IPS-15b (cell line): ENCODE measurements at regions not wholly inside any gene's neighbourhood (a gene's known extent, or its start where the extent isn't known, plus 50 kb on each side); places are given as distances from the start of the nearest gene placed in this dataset.

Experiments used
- H3K27me3 ChIP-seq: one replicate; pipeline ENCODE4 v1.6.1; 2013; ENCODE audit warnings: low read length; ENCODE audit not compliant: control insufficient read depth, insufficient read depth
- H3K36me3 ChIP-seq: one replicate; pipeline ENCODE4 v1.6.1; 2013; ENCODE audit warnings: low read length; ENCODE audit not compliant: control insufficient read depth, insufficient read depth
- H3K4me1 ChIP-seq: one replicate; pipeline ENCODE4 v1.6.1; 2013; ENCODE audit warnings: mild to moderate bottlenecking, low read length; ENCODE audit not compliant: control insufficient read depth, insufficient read depth
- H3K4me3 ChIP-seq: one replicate; pipeline ENCODE4 v1.5.1; 2013; ENCODE audit warnings: low read depth, low read length
- H3K9ac ChIP-seq: one replicate; pipeline ENCODE4 v1.6.1; 2013; ENCODE audit warnings: low read depth, mild to moderate bottlenecking, low read length
- H3K9me3 ChIP-seq: one replicate; pipeline ENCODE4 v1.6.1; 2013; ENCODE audit warnings: mild to moderate bottlenecking, low read length; ENCODE audit not compliant: control insufficient read depth, insufficient read depth

DNA sequence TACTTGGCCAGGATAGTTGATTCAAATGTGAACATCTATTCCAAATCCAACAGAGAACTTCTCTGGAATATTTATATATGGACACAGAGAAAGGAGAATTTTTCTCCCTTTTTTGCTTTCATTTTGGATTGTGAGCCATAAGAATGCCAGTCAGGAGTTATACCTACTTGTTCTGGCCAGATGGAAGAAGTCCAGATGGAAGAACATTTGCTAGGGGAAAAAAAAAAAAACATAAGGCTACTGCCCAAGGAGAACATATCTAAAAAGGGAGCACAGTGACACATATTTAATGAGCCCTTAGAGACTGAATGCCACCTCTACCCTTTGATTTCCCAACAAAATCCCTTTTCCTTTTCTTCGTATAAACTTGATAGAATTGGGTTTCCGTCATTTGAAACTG is 61.7 kb upstream of the PPP2R2B start:
- Histone ChIP-seq H3K4me3 (no peak overlapping the region), H3K9ac (no peak overlapping the region), H3K4me1 (peaks cover 7% of the 10 kb centered on the region), H3K36me3 (no peaks in the 10 kb centered on the region), H3K9me3 (no peaks in the 10 kb centered on the region), H3K27me3 (no peaks in the 10 kb centered on the region)

DNA sequence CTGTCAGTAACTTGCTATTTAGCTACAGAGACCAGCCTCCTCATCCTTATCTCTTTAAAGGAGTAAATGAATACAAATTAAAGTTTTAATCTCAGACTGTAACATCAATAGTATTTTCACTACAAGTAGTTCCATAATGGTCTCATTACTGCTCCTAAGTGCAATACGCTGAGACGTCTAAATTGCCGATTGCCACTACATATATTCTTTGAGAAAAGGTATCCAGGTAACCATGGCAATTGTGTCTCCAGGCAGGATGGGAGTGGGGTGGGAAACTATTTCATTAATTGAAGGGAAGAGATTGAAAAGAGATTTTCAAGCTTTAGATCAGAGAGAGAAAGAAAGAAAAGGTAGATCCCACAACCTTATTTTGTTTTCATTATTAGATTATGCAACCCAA is 65.5 kb upstream of the PPP2R2B start:
- no peaks in the 10 kb centered on the region for H3K9me3 ChIP-seq

DNA sequence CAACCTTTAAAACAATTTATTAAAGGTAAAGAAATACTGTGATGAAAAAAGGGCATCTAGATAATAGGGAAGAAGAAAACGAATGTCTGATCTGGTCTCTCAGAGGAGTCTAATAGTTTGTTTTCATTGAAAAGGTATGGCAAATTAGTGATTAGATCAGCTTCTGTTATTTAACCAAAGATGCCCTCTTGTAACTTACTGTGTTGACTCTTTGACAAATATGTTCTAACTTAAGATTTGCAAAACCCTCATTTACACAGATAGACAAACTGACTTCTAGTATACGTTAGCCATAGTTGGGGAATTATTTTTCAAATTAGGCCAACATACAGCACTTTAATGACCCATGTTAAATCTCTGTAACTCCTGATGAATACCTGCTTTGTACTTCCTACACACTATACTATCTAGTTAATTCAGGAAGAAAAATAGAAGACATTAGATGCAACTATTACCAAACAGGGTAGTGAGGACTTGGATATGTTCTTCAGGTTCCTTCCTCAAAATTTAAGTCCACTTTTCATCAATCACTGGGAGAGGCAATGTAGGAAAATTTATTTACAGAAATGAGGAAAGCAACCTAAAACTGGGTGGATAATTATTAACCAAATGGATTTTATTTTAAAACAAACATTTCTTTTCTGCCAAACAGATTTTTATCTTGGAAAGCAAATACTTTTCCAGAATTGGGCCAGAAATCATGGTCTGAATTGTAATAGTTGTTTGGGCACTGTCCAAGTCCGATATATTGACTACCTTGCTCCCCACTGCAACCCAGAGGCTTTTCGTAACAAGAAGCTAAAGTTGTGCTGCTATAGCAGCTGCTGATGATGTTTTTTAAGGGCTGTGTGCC is 66.4 kb upstream of the PPP2R2B start:
- no peaks in the 10 kb centered on the region for H3K4me1 ChIP-seq
- no peaks in the 10 kb centered on the region for H3K9me3 ChIP-seq
- H3K4me3 ChIP-seq: no peak overlapping the region
- no peak overlapping the region for H3K9ac ChIP-seq
- H3K27me3 ChIP-seq: no peaks in the 10 kb centered on the region
- no peaks in the 10 kb centered on the region for H3K36me3 ChIP-seq

More for the DNA sequence above, 65.5 kb upstream of the PPP2R2B start:
- Histone ChIP-seq H3K4me1 (no peaks in the 10 kb centered on the region), H3K27me3 (no peaks in the 10 kb centered on the region), H3K4me3 (no peak overlapping the region), H3K9ac (no peak overlapping the region), H3K36me3 (no peaks in the 10 kb centered on the region)

DNA sequence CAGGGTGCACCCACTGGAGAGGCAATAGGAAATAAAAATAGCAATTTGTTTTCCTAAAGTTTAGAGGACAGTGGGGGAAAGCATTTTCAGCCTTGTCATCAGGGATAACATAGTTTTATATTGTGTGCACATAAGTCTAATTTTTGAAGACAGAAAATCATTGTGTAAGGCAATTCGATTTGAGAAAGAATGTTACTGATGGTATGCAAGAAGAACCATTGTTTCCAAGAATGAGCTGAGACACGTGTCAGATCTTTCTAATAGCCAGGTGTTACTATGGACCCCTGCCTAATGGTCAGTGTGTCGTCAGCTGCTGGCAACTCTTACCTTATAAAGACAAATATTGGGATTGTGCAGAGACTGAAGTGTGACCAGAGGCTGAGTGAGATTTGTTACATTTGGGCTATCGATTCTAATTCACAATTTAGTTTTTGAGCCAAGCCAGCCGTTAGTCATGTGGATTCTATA is 67.1 kb upstream of the PPP2R2B start:
- no peaks in the 10 kb centered on the region for H3K4me1 ChIP-seq
- no peak overlapping the region for H3K4me3 ChIP-seq
- no peaks in the 10 kb centered on the region for H3K27me3 ChIP-seq
- no peaks in the 10 kb centered on the region for H3K36me3 ChIP-seq
- H3K9ac ChIP-seq: no peak overlapping the region
- H3K9me3 ChIP-seq: no peaks in the 10 kb centered on the region

DNA sequence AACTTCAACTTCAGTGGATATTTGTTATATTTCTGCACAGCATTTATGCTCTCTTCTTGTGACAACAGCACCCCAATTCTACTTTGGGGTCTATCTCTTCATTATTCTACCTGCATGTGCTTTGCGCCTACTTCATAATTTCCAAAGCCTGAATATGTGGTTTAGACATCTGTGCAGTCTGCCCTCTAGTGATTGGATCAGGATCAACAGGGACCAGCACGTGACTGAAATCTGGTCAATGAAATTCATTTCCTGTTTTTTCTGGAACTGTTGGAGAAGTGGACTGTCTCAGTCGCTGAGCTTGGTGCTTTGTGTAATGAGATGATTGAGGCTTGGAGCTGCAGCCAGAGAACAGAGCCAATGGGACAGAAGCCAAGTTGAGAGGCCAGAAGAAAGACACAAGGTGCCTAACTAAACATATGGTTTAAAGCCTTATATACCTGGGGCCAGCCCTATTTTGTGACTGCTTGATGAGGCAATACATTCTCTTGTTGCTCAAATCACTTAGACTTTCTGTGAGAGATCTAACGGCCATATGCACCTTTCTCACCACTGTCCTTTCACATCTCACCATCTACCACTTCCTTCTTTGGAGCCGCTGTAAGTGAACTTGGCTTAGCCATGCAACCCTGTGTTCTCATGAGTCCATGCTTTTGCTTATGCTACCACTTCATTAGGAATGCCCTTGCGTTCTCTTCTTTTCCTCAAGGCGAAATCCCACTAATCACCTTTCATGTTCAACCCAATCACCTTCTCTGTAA is 68.8 kb upstream of the PPP2R2B start:
- Histone ChIP-seq H3K9ac (no peak overlapping the region), H3K27me3 (no peaks in the 10 kb centered on the region), H3K36me3 (no peaks in the 10 kb centered on the region)

DNA sequence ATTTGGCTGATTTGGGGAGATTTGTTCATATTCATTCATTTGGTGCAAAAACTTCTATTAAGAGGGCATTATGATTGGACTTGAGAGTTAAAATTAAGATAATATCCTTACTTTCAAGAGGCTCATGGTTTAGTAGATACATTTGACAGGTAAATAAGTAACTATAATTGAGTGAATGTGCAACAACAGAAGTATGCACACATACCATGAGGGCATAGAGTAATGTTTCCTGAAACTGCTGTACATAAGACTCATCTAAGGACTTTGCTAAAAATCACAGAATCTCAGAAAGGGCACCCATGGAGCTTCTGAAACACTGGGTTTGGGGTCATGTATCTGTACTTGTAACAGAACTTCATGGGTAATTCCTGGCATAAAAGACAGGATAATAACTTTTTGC is 70.1 kb upstream of the PPP2R2B start:
- no peaks in the 10 kb centered on the region for H3K27me3 ChIP-seq
- H3K9ac ChIP-seq: no peak overlapping the region
- no peaks in the 10 kb centered on the region for H3K36me3 ChIP-seq
- H3K4me3 ChIP-seq: no peak overlapping the region
- peaks cover 7% of the 10 kb centered on the region for H3K4me1 ChIP-seq
- no peaks in the 10 kb centered on the region for H3K9me3 ChIP-seq

More for the DNA sequence above, 68.8 kb upstream of the PPP2R2B start:
- no peaks in the 10 kb centered on the region for H3K9me3 ChIP-seq
- H3K4me3 ChIP-seq: no peak overlapping the region
- peaks cover 2% of the 10 kb centered on the region for H3K4me1 ChIP-seq

DNA sequence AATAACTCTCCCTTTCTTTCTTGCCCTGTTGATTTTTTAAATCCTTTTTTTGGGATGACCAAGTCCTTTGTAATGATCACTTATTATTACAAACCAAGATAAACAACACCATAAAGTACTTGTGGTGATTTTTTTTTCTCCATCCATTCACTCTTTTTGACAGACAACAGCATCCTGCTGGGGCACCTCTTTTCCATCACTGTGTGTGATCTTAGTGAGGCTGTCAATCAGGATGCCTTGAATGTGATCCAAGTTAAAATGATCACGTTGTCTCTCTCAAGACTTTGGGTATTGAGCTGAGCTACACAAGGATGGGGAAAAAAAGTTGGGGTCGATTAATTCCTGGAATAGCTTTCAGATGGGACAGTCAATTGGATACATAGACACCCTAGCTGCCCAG is 73.6 kb upstream of the PPP2R2B start:
- H3K36me3 ChIP-seq: no peaks in the 10 kb centered on the region
- no peak overlapping the region for H3K9ac ChIP-seq

DNA sequence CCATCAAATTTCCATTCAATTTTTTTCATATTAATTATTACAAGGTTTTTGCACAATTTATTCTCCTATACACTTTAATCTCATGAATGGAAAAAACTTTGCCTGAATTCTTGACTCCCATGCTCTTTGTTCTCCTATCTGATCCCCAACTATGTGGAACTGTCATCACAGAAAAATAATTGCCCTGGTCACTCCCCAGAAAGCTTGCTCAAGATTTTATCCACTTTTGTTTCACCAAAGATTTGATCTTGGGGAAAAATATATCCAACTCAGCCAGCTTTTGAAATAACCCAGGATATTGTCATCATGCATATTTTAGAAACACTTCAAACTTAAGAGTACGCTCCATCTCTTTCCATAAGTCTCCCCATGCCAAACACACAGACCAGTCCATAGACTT is 77.7 kb upstream of the PPP2R2B start:
- H3K4me3 ChIP-seq: no peak overlapping the region
- no peaks in the 10 kb centered on the region for H3K36me3 ChIP-seq
- H3K9ac ChIP-seq: no peak overlapping the region
- peaks cover 7% of the 10 kb centered on the region for H3K4me1 ChIP-seq
- H3K27me3 ChIP-seq: no peaks in the 10 kb centered on the region
- H3K9me3 ChIP-seq: no peaks in the 10 kb centered on the region

More for the DNA sequence above, 73.6 kb upstream of the PPP2R2B start:
- no peaks in the 10 kb centered on the region for H3K9me3 ChIP-seq
- H3K4me1 ChIP-seq: peaks cover 7% of the 10 kb centered on the region
- H3K4me3 ChIP-seq: no peak overlapping the region
- no peaks in the 10 kb centered on the region for H3K27me3 ChIP-seq

DNA sequence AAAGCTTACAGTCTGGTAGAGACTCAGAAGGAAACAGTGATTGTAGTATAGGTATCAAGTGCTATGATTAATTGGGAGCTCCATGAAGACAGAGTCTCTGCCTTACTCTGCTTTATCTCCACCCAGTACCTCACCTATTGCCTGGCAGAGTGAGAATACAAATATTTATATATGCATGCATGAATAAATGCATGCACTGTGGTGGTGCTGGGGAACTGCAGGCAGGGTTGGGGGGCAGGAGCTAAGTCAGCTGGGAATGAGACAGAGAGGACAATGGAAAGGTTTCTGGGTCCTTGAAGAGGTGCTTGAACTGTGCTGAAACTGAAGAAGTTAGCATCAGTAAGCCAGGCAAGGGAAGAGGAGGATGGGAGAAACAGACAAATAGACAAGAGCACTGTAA is 80.8 kb upstream of the PPP2R2B start:
- no peaks in the 10 kb centered on the region for H3K4me1 ChIP-seq

DNA sequence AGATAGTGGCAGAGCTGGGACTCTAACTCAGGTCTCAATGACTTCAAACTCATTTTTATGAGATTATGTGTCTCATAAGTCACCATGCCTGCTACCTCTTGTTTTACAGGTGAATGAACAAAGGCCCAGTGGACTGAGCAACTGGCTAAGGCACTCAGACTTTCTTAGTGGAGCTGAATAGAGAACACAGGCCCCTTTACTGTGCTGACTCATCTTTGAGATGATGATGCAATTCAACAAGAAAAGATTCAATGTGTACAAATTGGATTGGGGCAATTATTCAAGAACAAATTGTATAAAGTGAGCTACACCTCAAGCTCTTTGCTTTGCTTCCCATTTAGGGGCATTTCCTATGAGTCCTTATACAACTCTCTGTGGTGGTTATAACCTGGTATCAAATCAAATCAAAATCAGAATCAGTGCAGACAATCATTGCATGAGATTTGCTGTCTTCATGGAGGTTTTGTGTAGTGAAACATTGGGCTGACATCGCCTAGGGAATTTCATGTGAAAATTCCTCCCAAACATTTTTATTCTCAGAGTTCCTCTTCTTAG is 84.3 kb upstream of the PPP2R2B start:
- H3K36me3 ChIP-seq: no peaks in the 10 kb centered on the region
- no peaks in the 10 kb centered on the region for H3K4me1 ChIP-seq
- H3K4me3 ChIP-seq: no peak overlapping the region
- no peak overlapping the region for H3K9ac ChIP-seq
- no peaks in the 10 kb centered on the region for H3K27me3 ChIP-seq
- H3K9me3 ChIP-seq: no peaks in the 10 kb centered on the region

More for the DNA sequence above, 80.8 kb upstream of the PPP2R2B start:
- H3K9ac ChIP-seq: no peak overlapping the region
- no peaks in the 10 kb centered on the region for H3K9me3 ChIP-seq
- no peaks in the 10 kb centered on the region for H3K36me3 ChIP-seq
- no peak overlapping the region for H3K4me3 ChIP-seq
- no peaks in the 10 kb centered on the region for H3K27me3 ChIP-seq

DNA sequence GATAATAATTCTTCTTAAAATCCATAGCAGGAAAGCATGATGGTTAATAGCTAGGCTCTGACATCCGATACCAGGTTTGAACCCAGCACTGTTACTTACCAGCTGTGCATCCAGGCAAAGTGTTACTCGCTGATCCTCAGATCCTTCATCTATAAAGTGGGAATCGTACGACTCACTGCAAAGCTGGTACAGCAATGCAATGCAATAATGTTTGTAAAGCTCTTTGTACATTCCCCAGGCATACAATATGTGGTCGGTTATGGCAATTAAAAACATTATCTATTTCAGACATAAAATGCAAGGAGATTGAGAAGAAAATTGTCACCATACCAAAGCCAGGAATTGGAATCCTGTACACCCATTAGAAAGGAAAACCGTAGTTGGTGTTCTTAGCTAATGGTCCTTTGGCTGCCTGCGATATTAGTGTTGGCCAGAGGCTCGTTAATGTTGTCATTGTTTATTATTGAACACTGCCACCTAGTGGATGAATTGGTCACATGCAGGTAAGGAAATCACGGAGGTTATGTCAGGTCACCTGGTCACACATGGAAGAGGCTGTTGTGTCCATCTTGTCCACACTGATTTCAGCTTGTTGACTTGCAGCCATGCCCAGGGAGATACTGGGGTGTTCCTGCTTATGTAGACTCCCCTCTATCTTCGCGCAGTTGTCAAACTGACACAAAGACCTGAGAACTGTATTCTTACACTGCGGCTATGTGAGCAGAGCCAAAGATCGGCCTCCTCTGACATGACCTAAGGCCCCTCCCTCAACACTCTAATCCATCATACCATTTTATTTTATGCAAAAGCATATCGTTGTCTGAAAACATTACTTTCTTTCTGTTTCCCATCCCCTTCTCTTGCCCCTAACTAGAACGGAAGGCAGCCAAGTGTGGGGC is 87.5 kb upstream of the PPP2R2B start:
- Histone ChIP-seq H3K36me3 (no peaks in the 10 kb centered on the region), H3K27me3 (no peaks in the 10 kb centered on the region), H3K4me3 (no peak overlapping the region), H3K9me3 (no peaks in the 10 kb centered on the region), H3K4me1 (no peaks in the 10 kb centered on the region), H3K9ac (no peak overlapping the region)
